Left ventricle myocardium inferior (tissue), 1 donor: ENCODE measurements at regions not wholly inside any gene's neighbourhood (a gene's known extent, or its start where the extent isn't known, plus 50 kb on each side); places are given as distances from the start of the nearest gene placed in this dataset.

Experiments used
- DNase-seq: peaks from one replicate; pipeline ENCODE4 v3.0.0-alpha.2; 2020
- H3K27ac ChIP-seq: fragments of 200-600 bp; replicated peaks from 2 replicates; pipeline ENCODE4 v1.8.0; 2021
- H3K27me3 ChIP-seq: fragments of 200-600 bp; 2 replicates; pipeline ENCODE4 v1.8.0; 2021; ENCODE audit warnings: low read depth
- H3K36me3 ChIP-seq: fragments of 200-600 bp; 2 replicates; pipeline ENCODE4 v1.8.0; 2021
- H3K4me1 ChIP-seq: fragments of 200-600 bp; 2 replicates; pipeline ENCODE4 v1.8.0; 2021
- H3K4me3 ChIP-seq: fragments of 200-600 bp; 2 replicates; pipeline ENCODE4 v1.8.0; 2021; ENCODE audit warnings: mild to moderate bottlenecking, moderate library complexity
- H3K9me3 ChIP-seq: fragments of 200-600 bp; replicated peaks from 2 replicates; pipeline ENCODE4 v1.8.0; 2021
- intact Hi-C: fragments of 100-400 bp; cut with micrococcal nuclease; formaldehyde crosslinking; loops from one replicate; pipeline ENCODE4 v1.11.0; 2022
- TF ChIP-seq, protein P1 (sequence below): fragments of 200-600 bp; IDR thresholded peaks from 2 replicates; pipeline ENCODE4 v1.8.0; 2021; ENCODE audit warnings: antibody characterized with exemption, mild to moderate bottlenecking, borderline replicate concordance
- donor health status: DM: no; HTN: yes; CAD: no; lungs with severe emphysema.

DNA sequence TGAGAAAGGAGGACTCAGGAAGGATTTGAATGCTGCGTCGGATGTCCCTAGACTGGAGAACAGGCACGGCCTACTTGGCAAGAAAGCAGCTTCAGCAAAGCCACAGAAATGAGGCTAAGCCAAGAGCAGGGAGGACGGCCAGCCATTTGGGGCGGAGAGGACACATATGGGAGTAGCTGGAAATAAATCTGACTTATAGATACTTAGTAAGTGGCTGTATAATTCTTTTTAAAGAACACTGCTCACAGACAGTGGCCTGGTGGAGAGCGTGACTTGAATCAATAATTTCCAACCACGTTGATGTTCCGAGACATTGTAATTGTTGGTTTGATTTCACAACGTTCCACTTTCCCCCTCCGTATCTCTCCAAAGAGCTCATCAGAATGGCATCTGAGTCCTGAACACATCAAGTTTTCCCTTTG is 67.7 kb upstream of the JCAD start:
- DNase-seq = no peak
- H3K9me3 ChIP-seq = no peaks in the 10 kb centered on the region
- intact Hi-C loops = no loop called here
- no peak overlapping the region for H3K27ac ChIP-seq
- no peaks in the 10 kb centered on the region for H3K27me3 ChIP-seq
- no peaks in the 10 kb centered on the region for H3K4me1 ChIP-seq
- TF ChIP-seq, protein P1, sequence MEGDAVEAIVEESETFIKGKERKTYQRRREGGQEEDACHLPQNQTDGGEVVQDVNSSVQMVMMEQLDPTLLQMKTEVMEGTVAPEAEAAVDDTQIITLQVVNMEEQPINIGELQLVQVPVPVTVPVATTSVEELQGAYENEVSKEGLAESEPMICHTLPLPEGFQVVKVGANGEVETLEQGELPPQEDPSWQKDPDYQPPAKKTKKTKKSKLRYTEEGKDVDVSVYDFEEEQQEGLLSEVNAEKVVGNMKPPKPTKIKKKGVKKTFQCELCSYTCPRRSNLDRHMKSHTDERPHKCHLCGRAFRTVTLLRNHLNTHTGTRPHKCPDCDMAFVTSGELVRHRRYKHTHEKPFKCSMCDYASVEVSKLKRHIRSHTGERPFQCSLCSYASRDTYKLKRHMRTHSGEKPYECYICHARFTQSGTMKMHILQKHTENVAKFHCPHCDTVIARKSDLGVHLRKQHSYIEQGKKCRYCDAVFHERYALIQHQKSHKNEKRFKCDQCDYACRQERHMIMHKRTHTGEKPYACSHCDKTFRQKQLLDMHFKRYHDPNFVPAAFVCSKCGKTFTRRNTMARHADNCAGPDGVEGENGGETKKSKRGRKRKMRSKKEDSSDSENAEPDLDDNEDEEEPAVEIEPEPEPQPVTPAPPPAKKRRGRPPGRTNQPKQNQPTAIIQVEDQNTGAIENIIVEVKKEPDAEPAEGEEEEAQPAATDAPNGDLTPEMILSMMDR = no peak
- no peaks in the 10 kb centered on the region for H3K36me3 ChIP-seq
- H3K4me3 ChIP-seq = no peak overlapping the region

DNA sequence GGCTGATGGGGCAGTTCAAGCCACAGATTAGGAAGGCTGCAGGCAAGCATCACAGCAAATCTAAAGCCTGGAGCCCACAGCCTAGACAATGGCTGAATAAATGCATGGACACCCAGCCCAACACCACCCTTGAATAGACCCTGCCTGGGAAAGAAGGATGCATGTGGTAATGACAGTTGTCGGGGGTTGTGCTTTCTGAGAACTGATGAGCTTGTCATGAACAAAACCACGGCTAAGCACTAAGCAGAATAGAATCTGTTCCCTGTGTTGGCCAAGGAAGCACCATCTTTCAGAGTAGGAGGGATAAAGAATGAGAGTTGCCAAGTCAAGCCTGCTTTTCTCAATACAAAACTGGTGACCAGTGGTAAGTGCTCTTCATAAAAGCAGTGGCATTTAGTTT is 66.1 kb upstream of the JCAD start:
- no peaks in the 10 kb centered on the region for H3K4me1 ChIP-seq
- TF ChIP-seq, protein P1 = no peak
- no peak overlapping the region for H3K27ac ChIP-seq
- H3K4me3 ChIP-seq = no peak overlapping the region
- H3K27me3 ChIP-seq = no peaks in the 10 kb centered on the region
- no peaks in the 10 kb centered on the region for H3K9me3 ChIP-seq
- DNase-seq = no peak
- intact Hi-C loops = no loop called here
- H3K36me3 ChIP-seq = no peaks in the 10 kb centered on the region

DNA sequence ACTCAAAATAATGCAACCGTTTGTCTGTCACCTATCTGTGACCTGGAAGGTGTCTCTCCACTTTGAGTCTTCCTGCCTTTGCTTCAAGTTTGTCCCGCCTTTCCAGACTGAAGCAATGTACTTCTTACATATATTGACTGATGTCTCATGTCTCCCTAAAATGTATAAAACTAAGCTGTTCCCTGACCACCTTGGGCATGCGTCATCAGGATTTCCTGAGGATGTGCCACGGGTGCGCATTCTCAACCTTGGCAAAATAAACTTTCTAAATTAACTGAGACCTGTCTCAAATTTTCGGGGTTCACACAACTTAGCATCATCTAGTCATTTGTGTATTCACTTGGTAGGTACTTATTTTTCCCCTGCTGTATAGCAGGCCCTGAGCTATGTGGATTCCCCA is 65.3 kb upstream of the JCAD start:
- intact Hi-C loops = no loop called here
- Histone ChIP-seq H3K27me3 (no peaks in the 10 kb centered on the region), H3K27ac (no peak overlapping the region), H3K4me3 (no peak overlapping the region), H3K4me1 (no peaks in the 10 kb centered on the region), H3K9me3 (no peaks in the 10 kb centered on the region), H3K36me3 (no peaks in the 10 kb centered on the region)
- TF ChIP-seq, protein P1 = no peak
- no peak for DNase-seq

DNA sequence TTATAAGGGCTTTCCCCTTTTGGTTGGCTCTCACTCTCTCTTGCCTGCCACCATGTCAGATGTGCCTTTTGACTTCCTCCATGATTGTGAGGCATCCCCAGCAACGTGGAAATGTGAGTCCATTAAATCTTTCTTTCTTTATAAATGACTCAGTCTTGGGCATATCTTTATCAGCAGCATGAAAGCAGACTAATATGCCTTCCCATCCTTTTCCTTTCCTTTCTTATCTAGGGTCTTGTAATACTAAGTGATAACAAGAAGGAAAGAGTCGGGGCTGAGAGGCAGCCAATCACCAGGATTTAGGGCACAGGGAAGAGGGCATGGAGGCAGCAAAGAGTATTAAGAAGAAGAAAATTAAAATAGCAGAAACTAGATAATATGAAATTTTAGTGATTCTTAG is 62.0 kb upstream of the JCAD start:
- no peaks in the 10 kb centered on the region for H3K27me3 ChIP-seq
- H3K9me3 ChIP-seq = no peaks in the 10 kb centered on the region
- no peaks in the 10 kb centered on the region for H3K36me3 ChIP-seq
- H3K27ac ChIP-seq = no peak overlapping the region
- no peak for DNase-seq
- no peaks in the 10 kb centered on the region for H3K4me1 ChIP-seq
- TF ChIP-seq, protein P1 = no peak
- H3K4me3 ChIP-seq = no peak overlapping the region
- intact Hi-C loops = no loop called here

DNA sequence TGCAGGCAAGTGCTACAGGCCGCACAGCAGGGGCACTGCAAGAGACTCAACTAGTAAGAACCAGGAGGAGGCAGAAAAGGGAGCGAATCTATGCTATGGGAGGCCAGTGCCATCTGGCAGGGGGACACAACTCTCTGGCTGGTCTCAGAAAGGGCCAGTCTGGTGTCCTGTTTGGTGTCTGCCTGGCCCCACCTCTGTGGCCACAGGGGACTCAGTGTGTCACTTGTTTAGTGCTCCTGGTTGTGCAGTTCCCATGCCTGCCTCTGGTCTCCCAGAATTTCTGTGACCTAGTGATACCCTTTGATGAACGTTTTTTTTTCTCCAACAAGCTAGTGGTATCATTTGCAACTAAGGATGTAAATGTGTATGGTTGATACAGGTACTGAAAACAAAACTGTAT is 59.2 kb upstream of the JCAD start:
- H3K9me3 ChIP-seq = no peaks in the 10 kb centered on the region
- H3K27me3 ChIP-seq = no peaks in the 10 kb centered on the region
- peaks cover 17% of the 10 kb centered on the region for H3K4me1 ChIP-seq
- TF ChIP-seq, protein P1 = no peak
- no peak overlapping the region for H3K4me3 ChIP-seq
- H3K36me3 ChIP-seq = no peaks in the 10 kb centered on the region
- H3K27ac ChIP-seq = no peak overlapping the region
- intact Hi-C loops = no loop called here
- no peak for DNase-seq
